Kasumi-1 (cell line): ENCODE measurements at regions not wholly inside any gene's neighbourhood (a gene's known extent, or its start where the extent isn't known, plus 50 kb on each side); places are given as distances from the start of the nearest gene placed in this dataset.

ENCODE experiments used
- DNase-seq, 2 experiments: peaks; one replicate each; lab custom pipeline; 2025; lab: John Stamatoyannopoulos, UW

DNA sequence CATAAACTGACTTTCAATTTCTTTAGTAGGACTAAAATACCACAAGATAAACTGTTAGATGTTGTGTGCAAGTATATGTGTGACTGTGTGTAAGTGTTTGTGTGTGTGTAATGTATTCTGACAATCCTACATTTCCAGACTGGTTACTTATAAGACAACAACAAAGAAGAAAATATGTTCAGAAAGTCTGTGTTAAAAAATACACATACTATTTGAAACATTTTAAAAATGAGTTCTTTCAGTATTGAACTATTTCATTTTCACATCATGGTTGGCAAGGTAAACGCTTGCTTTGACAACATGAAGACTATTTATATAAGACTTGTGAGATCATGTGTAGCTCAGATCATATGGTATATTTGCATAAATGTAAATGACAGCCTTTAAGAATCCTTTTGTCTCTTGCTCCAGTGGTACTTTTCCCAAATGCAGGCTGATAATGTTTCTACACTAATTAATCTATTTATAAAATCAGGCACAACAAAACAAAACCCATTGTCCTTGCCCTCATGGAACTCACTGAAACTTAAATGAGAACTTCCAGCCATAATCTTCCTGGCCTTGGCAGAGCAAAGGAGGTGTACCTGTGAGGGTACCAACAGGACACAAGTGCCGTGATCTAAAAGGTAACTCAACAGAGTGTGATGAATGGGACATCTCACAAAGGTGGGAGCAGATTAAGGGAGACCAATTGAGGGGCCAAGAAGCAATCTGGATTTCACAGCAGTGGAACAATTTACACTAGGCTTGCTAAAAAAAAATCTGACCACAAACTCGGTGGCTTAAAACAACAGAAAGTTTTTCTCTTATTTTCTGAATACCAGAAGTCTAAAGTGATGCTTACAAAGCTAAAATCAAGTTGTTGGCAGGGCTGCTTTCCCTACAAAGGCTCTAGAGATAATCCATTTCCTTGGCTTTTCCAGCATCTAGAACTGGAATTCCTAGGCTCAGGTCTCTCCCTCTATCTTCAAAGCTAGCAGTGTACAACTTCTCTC lies 349.0 kb downstream of the TBC1D4 start:
- DNase-seq, result no peak

DNA sequence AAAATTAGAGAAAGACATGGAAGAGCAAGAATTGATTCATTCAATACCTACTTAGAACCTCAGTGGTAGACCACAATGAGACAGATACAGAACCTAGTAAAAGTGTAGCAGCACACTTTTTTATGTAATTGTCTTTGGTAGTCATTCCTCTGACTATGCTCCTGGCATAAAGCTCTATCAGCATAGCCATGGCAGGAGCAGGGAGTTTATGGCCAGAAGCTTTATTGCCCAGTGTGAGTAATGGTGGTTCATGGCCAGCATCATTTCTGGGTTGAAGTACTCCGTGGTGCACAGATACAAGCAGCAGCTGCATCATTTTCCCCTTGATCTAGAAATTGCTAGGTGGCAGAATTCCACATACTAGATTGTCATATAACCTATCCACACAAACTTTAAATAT lies 352.6 kb downstream of the TBC1D4 start:
- no peak for DNase-seq

DNA sequence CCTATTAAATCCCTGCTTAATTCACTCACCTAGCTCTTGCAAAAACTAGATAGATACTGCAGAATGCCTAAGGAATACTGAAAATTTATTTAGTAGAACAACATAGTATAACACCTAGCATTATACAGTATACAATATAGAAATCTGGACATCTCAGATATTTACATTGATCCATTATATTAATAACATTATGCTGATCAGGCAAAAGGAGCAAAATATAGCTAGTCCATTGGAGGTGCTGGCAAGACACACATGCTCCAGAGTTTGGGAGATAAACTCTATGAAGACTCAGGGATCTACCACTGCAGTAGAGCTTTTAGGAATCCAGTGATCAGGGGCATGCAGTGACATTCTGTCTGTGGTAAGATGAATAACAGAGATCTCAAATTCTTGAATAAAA lies 357.6 kb downstream of the TBC1D4 start:
- no peak for DNase-seq

DNA sequence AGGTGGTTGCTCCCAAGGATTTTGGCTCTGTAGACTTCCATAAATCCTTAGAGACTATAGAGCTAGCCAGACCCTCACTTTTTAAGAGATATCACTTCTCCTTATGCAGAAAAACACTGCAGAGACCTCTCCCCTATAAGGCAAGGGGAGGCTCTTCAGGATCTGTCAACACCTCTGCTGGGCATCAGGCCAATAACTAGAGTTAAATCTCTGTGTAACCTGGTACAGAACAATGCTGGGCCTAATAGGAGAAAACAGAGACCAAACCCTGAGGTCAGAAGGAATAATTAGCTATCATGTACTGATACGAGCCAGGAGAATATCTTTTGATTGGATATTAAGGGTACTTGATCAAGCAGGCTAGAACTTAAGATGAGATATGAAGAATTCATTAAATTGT lies 358.5 kb downstream of the TBC1D4 start:
- DNase-seq, result no peak

DNA sequence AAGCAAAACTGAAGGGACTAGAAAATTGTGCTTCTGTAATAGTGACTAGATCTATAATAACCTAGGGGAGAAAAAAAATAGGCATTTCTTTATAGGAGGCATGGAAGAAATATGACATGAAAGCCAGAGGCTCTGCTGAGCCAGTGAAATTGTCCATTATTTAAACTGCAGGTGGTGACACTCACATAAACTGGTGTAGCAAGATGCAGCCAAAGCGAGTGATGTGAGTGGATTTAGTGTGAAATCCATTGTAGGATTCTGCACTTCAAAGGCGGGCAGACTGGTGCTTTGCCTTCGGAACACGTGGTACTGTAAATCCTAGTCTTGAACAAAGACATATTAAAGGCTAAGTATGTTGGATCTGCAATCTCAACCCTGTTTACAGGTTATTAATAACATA lies 361.9 kb downstream of the TBC1D4 start:
- no peak for DNase-seq

DNA sequence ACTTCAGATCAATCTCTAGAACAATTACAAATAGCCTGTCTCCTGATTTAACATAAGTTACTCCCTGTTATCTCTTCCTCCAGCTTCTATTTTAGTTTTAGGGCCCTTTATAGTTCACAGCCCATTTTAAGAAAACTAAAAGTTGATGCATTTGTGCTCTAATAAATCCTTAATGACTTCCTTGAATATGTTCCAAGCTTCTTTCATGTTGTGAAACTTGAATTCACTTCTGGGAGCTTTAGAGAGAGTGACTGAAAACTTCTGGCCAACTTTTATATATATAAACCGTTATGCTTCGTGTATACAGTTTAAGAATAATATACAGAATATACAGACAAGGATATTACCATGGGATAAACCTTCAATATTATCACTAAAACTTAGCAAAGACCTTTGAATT lies 366.8 kb downstream of the TBC1D4 start:
- no peak for DNase-seq

DNA sequence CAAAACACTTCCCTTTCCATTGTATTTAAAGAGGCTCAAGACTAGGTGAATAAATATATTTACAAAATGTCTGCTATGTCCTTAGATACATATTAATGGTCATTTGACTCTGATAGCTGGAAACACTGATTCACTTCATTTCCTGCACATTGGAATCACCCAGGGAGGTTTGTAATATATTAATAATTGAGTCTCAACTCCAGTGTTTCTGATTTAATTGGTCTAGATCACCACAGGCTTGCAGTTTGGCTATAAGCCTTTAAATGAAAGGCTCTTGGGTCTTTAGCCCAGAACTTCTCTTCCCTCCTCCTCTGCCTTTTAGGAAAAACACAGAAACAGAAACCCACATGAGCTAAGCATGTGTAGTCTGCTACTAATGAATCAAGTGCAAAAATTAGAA lies 378.0 kb downstream of the TBC1D4 start:
- DNase-seq, result no peak

DNA sequence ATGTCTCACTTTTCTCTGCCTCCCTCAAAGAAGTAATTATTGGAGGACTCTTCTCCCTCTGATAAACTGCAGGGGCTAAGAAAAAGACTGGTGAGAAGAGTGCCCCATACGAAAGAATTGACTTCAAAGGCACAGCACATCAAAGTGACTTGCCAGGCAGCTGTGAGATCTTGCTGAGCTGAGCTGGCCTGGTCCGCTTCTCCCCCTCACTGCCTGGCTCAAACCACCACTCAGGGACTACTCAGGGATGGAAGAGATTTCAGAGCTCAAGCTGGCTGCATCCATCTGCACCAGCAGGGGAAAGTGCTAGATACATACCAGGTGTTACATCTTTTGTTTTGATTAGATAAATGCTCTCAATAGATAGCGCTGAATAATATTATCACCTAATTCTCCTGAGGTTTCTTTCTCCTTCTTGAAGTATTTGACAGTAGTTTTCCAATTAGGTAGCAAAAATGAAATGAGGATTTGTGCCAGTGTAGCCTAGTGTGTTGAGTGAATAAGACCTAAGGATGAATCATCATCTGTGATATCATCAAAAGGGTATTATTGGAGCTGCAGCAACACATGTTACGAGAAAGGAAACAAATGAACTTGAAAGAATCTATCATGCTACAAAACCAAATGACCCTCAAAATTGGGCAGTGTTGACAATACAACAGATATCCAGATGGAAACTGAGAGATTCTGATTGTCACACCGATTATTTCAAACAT lies 379.8 kb downstream of the TBC1D4 start:
- no peak for DNase-seq

DNA sequence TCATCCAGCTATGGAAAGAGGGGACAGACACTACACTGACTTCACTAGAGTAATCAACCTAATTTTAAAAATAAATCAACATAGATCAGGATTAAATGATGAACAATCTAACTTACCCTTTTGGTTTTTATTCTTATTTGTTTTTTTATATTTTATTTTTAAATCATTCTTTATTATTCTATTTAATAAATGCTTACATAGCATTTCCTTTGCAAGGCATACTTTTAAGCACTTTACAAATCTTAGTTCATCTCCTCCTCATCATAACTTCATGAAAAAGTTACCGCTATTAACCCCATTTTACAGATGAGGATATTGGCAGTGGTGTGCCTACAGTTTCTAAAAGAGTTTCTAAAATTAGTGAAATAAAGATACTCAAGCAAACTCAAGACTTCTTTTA lies 380.6 kb downstream of the TBC1D4 start:
- no peak for DNase-seq

DNA sequence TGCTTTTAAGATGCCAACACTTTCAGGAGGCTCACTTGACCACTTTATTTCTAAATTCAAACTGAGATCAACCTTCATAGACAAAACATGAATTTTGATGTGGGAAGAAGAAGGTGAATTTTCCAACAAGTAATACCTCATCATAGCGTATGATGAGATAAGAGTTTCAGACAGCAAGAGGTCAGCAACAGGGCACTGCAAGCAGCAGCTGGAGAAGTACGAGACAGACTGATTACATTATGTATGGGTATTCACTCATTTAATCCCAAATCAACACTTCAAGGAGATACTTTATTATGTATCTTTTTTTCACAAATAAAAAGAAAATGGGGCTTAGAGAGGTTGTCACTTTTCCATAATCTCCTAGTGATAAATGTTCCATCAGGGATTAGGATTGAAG lies 389.8 kb downstream of the TBC1D4 start:
- DNase-seq, result no peak

DNA sequence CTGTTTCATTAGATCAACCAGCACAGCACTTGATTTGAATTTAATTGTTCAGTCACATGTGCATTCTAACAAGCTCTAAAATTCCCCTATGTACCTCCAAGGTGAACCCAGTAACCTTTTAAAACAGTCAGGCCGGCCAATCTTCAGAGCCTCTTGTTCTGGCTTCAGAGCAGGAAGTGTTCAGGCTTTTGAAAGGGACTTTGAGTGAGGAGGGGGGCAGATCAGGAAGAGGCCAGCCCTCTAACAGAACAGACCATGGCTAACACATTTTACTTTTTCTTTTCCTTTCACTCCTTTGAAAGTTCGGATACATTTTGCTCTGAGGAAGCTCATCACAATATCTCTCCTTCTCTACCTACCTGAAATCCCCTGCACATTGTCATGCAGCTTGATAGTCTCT lies 390.3 kb downstream of the TBC1D4 start:
- DNase-seq, result no peak

DNA sequence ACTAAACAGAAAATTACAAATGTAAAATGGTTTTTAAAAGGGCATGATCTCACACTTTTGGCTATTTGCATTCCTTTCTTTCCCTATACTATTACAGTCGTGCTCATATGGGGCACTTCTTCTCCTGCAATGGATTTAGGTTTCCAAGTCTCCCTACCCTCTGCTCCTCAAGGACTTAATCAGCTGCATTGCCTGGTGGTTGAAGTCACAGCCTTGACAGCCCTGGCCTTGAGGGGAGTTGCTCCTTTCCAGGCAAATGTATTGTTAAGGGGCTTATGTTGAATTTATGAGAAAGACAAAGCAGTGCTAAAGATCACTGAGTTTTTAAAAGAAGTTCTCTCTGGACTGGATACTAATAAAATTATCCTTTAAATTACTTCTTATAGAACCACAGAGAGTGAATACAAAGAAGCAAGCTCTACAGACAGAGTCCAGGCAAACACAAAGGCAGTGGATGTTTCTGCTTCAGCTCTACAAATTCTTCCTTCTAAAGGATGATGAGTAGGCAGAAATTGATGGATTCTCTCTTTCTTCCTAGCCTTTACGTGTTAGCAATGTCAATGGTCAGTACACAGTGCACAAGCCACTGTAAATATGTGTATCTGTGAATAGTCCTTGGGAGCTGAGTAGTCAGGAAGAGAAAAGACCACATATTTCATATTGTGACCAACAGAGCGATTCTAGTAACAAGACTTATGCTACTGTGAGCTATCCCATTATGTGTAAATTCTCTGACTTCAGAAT lies 390.9 kb downstream of the TBC1D4 start:
- no peak for DNase-seq

DNA sequence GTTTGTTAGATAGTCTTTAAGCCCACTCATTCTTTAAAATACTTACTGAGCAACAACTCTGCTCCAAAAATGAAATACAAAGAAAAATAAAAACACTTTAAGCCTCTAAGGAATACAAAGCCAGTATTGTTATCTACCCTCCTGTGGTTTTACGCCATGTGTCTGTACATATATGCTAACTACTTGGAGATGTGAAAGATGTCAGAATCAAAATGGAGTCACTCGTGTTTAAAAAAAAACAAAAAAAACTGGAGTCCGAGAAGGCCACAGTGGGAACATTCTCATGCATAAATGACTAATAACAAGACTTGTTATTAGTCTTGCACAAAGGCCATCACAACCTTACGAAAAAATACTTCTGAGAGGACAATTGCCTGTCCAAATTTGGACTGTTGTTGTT lies 393.1 kb downstream of the TBC1D4 start:
- DNase-seq, result no peak

DNA sequence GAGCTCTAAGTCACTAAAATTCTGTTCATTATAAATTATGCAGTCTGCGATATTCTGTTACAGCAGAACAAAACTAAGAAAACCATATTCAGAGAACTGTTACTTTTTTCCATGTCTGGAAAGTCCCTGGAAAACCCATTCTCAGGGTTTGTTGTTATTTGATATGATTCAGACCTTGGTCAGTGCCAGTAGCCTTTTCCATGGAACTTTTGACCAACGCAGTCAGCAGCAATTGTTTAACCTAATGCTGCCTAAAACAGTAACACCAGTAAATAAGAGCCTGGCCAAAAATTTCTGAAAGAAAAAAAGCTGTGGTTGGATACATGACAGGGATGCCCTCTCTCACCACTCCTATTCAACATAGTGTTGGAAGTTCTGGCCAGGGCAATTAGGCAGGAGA lies 402.7 kb downstream of the TBC1D4 start:
- DNase-seq, result no peak

DNA sequence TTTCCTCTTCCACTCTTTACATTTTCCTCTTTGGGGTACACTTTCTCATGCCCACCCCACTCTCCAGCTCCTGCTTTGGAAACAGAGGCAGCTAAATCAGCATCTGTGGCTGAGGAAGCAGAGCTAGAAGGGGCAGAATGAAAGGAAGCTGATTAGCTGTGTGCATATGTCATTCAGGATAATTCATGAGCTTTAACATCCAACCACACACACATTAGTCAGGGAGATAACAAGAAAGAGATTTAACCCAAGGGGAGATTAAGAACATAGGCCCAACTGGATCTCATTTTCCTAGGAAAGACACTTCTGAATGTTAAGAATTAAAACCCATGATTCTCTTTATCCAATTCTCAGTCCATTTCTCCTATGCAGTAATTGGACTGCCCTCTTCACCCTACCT lies 405.5 kb downstream of the TBC1D4 start:
- no peak for DNase-seq

DNA sequence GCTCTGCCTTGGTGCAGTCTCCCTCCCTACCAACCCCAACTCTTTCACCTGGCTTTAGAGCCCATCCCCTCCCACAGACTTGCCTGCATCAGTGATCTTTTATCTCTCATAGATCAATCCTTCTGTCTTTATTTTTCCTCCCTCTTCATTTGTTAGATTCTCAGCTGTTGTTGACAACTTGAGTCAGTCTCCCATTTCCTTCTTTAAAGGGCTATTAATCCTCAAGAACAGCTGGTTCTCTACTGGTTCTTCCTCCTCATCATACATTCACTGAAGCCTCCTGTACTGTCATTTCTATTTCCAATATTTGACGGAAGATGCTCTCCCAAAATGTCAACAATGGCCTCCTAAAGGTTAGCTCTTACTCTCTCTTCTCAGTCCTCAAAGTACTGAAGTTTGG lies 408.2 kb downstream of the TBC1D4 start:
- DNase-seq, result no peak

DNA sequence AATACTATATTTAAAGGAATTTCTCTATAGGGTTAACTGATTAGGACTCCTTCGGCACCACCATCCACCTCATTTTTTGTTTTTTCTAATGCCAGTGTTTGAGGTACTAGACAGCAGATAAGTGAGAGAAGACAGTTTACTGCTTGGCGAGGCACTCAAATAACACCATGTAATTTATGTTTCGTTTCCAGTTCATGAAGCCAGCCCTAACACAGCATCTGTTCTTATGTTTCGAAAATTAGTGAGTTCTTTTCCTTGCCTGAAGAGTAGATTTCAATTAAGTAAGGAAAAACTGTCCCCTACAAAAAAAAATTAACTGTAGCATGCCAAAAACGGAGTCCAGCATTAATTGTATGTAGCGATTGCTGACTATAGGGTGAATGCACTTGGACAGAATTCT lies 409.1 kb downstream of the TBC1D4 start:
- no peak for DNase-seq

DNA sequence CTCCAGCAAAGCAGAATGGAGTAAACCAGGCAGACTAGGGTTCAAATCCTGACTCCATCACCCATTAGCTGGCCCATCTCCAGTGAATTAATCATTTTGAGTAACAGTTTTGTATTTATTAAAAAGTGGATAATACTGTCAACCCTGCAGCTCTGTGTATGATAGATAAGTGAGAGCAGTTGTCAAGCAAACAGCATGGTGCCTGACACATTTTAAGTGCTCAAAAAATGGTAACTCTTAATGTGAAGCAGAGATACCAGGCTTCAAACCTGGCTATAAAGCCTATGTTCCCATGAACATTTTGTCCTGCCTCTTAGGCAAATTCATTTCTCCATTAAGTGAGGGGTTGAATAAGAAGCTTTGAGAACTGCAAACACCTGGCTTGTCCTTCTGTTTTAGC lies 409.6 kb downstream of the TBC1D4 start:
- DNase-seq, result no peak

DNA sequence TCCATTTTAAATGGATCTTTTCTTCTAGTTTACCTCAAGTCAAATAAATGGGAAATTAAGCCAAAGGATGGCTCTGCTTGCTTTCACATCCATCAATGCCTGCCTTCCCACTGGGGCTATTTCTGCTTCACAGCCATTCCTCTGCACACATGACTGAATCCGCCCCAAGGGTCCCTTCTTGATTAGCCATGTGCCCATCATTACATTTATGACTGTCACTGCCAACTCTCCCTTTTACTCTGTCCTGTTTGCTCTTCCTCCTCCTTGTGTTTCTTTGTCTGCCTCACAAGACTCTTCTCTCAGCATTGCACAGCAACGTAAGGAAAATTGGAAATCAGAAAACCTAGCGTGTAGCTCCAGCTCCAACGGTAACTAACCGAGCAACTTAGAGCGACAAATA lies 410.2 kb downstream of the TBC1D4 start:
- DNase-seq, result no peak

DNA sequence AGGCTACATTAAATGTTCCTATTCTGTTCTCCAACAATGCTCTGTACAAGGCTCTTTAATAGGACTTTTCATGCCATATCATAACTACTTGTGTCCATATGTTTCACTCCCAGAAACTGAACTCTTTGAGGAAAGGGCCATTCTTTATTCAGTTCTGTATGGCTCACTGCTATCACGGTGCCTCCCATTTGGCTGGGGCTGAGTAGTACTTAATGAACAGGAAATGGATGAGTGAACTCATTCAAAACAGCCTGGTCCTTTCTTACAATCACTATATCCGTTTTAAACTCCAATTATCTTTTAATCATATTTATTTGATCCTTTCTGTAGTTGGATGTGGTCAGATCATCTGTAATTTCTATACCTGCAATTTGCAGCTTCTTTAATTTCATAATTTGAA lies 410.6 kb downstream of the TBC1D4 start:
- no peak for DNase-seq

DNA sequence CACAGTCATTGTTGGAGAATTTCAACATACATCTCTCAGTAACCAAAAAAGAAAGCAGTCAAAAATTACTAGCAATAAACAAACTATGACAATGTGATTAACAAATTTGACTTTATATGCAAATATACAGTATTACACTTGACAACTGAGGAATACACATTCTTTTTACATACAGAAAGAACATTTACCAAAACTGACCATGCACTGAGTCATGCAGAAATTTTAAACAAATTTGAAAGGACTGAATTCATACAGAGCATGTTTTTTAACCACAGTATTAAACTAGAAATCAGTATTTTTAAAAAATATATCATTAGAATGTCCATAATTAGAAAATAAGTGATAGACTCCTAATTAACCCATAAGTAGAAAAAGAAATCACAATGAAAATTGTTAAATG lies 420.1 kb downstream of the TBC1D4 start:
- no peak for DNase-seq

DNA sequence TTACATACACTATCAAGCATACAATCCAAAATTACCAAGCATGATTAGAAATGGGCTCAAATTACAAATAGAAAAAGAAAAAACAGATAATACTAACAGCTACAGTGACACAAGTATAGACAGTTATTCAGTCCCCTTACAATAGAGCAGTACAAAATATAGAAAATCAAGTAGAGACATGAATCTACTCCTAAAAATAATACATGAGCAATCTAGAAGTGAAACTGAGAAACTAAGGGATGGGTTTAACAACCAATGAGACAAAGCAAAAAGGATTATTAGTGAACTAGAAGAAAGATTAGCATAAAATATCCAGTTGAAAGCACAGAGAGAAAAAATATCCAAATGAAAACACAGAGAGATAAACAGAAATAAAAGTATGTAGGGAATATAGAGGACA lies 426.7 kb downstream of the TBC1D4 start:
- no peak for DNase-seq

DNA sequence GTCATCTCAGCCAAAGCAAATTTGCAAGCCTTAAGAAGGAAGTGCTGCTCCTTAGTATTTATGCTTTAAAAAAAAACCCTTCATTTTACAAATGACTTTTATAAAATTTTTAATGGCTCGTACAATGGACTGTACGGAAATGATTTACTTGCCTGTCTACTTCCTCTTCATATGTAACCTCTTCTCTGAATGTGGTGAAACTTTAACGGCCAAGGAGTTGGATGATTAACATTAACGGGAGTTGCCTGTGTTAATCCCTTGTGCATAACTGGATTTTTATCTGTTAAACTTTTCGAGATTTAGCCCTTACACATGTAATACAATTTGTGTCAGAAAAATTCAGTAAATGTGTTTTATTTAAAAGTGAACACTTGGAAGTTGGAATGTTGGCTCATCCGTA lies 429.4 kb downstream of the TBC1D4 start:
- DNase-seq, result no peak
